ENCODE measurements at regions not wholly inside any gene's neighbourhood (a gene's known extent, or its start where the extent isn't known, plus 50 kb on each side); places are given as distances from the start of the nearest gene placed in this dataset.

- Histone ChIP-seq H3K27ac (ENCODE audit: low read length, poor library complexity, severe bottlenecking) (no peak overlapping the region), H3K4me3 (ENCODE audit: insufficient read depth in 1 of 2, low read depth in 1 of 2, low read length in 2 of 2) (no peak overlapping the region), H2AK5ac (ENCODE audit: low read length, severe bottlenecking) (no peak overlapping the region), H2BK120ac (ENCODE audit: low read depth, low read length) (no peak overlapping the region), H3K4me2 (ENCODE audit: low read length, poor library complexity, severe bottlenecking) (no peak overlapping the region), H3K23ac (ENCODE audit: low read length in 2 of 2) (no peak overlapping the region), H3K18ac (ENCODE audit: low read depth in 1 of 2, low read length in 2 of 2) (no peak overlapping the region), H4K8ac (ENCODE audit: low read length) (no peak overlapping the region), H3K9me3 (ENCODE audit: control insufficient read depth, low read length) (no peaks in the 10 kb centered on the region), H4K91ac (ENCODE audit: low read length) (no peak overlapping the region), H3K79me1 (replicated peaks; ENCODE audit: low read length, poor library complexity, severe bottlenecking) (no peaks in the 10 kb centered on the region), H3K27me3 (ENCODE audit: control insufficient read depth in 1 of 2, insufficient read depth in 1 of 2, low read length in 2 of 2) (peaks cover 0 to 9% of the 10 kb centered on the region in 2 experiments), H2BK5ac (ENCODE audit: low read depth, low read length, poor library complexity, severe bottlenecking) (no peak overlapping the region), H3K14ac (ENCODE audit: low read length in 2 of 2) (no peak overlapping the region), H2BK15ac (ENCODE audit: low read depth, poor library complexity, severe bottlenecking) (no peak overlapping the region), H3K9ac (ENCODE audit: low read length) (no peak overlapping the region), H2BK12ac (ENCODE audit: low read length in 2 of 2) (no peak overlapping the region), H3K4ac (ENCODE audit: low read depth in 1 of 2, low read length in 2 of 2) (no peak overlapping the region), H2AFZ (ENCODE audit: low read depth, low read length) (no peak overlapping the region), H3K36me3 (ENCODE audit: control insufficient read depth in 1 of 2, insufficient read depth in 2 of 2, low read depth in 1 of 2, low read length in 2 of 2) (no peaks in the 10 kb centered on the region), H3K4me1 (ENCODE audit: control insufficient read depth, insufficient read depth, low read depth, low read length) (no peaks in the 10 kb centered on the region)
- DNase-seq = no peak
- 93% methylated on average over 3 of the region's 4 CpGs for WGBS
Observed at GRCh38 chr6:137434640-137435039, 59.6 kb downstream of the OLIG3 start.

DNA sequence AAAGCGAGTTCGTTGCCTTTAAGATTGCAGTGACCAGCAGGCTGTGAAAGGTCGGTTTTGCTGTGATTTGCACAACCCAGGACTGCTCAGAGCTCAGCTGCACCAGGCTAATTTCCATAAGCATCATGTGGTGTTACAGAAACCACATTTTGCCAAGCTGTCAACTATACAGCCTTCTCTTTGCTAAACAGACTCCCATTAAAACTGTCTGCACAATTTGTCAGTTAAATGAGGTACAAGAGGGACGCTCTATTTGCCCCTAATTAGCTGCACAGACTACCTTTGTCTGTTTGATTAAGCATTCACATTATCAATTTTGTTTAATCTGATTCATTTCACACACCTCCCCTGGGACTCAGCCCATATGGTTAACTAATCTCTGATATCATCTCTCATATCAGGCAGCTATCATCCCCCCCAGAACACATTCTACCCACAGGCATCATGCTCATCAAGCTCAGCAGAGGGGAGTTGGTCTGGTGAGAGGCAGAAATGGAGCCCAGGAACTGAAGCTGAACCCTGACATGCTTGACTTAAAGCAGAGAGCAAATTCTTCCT lies 62.1 kb downstream of the OLIG3 start:
- no peak overlapping the region for H3K23ac ChIP-seq (ENCODE audit: low read length in 2 of 2)
- H2BK120ac ChIP-seq (ENCODE audit: low read depth, low read length) = no peak overlapping the region
- peaks cover 0 to 12% of the 10 kb centered on the region in 2 experiments for H3K27me3 ChIP-seq (ENCODE audit: control insufficient read depth in 1 of 2, insufficient read depth in 1 of 2, low read length in 2 of 2)
- H2BK15ac ChIP-seq (ENCODE audit: low read depth, poor library complexity, severe bottlenecking) = no peak overlapping the region
- H2AK5ac ChIP-seq (ENCODE audit: low read length, severe bottlenecking) = no peak overlapping the region
- DNase-seq = no peak
- no peaks in the 10 kb centered on the region for H3K36me3 ChIP-seq (ENCODE audit: control insufficient read depth in 1 of 2, insufficient read depth in 2 of 2, low read depth in 1 of 2, low read length in 2 of 2)
- no peak overlapping the region for H3K4me3 ChIP-seq (ENCODE audit: insufficient read depth in 1 of 2, low read depth in 1 of 2, low read length in 2 of 2)
- no peak overlapping the region for H3K9ac ChIP-seq (ENCODE audit: low read length)
- no peak overlapping the region for H2BK5ac ChIP-seq (ENCODE audit: low read depth, low read length, poor library complexity, severe bottlenecking)
- no peaks in the 10 kb centered on the region for H3K9me3 ChIP-seq (ENCODE audit: control insufficient read depth, low read length)
- H3K14ac ChIP-seq (ENCODE audit: low read length in 2 of 2) = no peak overlapping the region
- no peak overlapping the region for H3K4ac ChIP-seq (ENCODE audit: low read depth in 1 of 2, low read length in 2 of 2)
- no peak overlapping the region for H3K27ac ChIP-seq (ENCODE audit: low read length, poor library complexity, severe bottlenecking)
- H3K79me1 ChIP-seq (replicated peaks; ENCODE audit: low read length, poor library complexity, severe bottlenecking) = no peaks in the 10 kb centered on the region
- H2AFZ ChIP-seq (ENCODE audit: low read depth, low read length) = no peak overlapping the region
- H3K4me1 ChIP-seq (ENCODE audit: control insufficient read depth, insufficient read depth, low read depth, low read length) = no peaks in the 10 kb centered on the region
- H3K18ac ChIP-seq (ENCODE audit: low read depth in 1 of 2, low read length in 2 of 2) = no peak overlapping the region
- no peak overlapping the region for H4K8ac ChIP-seq (ENCODE audit: low read length)
- H3K4me2 ChIP-seq (ENCODE audit: low read length, poor library complexity, severe bottlenecking) = no peak overlapping the region
- H4K91ac ChIP-seq (ENCODE audit: low read length) = no peak overlapping the region
- WGBS = 73% methylated on average over 4 of the region's 4 CpGs
- H2BK12ac ChIP-seq (ENCODE audit: low read length in 2 of 2) = no peak overlapping the region

DNA sequence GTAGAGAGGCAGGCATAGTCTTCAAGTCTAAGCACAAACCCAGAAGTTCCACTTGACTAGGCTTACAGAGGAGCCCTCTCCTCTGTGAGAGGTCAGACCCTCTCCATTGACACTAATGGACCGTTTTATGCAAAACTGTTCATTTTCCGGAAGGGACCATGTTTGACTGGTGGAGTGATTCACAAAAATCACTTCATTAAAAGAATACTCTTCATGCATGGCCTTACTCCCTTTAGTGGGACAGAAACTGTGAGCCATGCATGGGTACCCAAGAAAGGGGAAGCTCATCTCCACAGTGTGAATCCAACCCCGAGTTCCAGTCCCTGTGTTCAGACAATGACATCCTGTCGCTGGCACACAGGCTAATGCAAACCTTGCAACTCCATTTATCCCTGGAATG lies 63.2 kb downstream of the OLIG3 start:
- Histone ChIP-seq H2BK5ac (ENCODE audit: low read depth, low read length, poor library complexity, severe bottlenecking) (no peak overlapping the region), H2BK15ac (ENCODE audit: low read depth, poor library complexity, severe bottlenecking) (no peak overlapping the region), H3K4ac (ENCODE audit: low read depth in 1 of 2, low read length in 2 of 2) (no peak overlapping the region), H3K4me1 (ENCODE audit: control insufficient read depth, insufficient read depth, low read depth, low read length) (no peaks in the 10 kb centered on the region), H3K18ac (ENCODE audit: low read depth in 1 of 2, low read length in 2 of 2) (no peak overlapping the region), H3K36me3 (ENCODE audit: control insufficient read depth in 1 of 2, insufficient read depth in 2 of 2, low read depth in 1 of 2, low read length in 2 of 2) (no peaks in the 10 kb centered on the region), H3K79me1 (replicated peaks; ENCODE audit: low read length, poor library complexity, severe bottlenecking) (no peaks in the 10 kb centered on the region), H3K4me3 (ENCODE audit: insufficient read depth in 1 of 2, low read depth in 1 of 2, low read length in 2 of 2) (no peak overlapping the region), H2BK12ac (ENCODE audit: low read length in 2 of 2) (no peak overlapping the region), H2AK5ac (ENCODE audit: low read length, severe bottlenecking) (no peak overlapping the region), H2BK120ac (ENCODE audit: low read depth, low read length) (no peak overlapping the region), H3K9me3 (ENCODE audit: control insufficient read depth, low read length) (no peaks in the 10 kb centered on the region), H4K8ac (ENCODE audit: low read length) (no peak overlapping the region), H2AFZ (ENCODE audit: low read depth, low read length) (no peak overlapping the region), H3K27ac (ENCODE audit: low read length, poor library complexity, severe bottlenecking) (no peak overlapping the region), H3K4me2 (ENCODE audit: low read length, poor library complexity, severe bottlenecking) (no peak overlapping the region), H3K23ac (ENCODE audit: low read length in 2 of 2) (no peak overlapping the region), H4K91ac (ENCODE audit: low read length) (no peak overlapping the region), H3K27me3 (ENCODE audit: control insufficient read depth in 1 of 2, insufficient read depth in 1 of 2, low read length in 2 of 2) (peaks cover 0 to 12% of the 10 kb centered on the region in 2 experiments), H3K9ac (ENCODE audit: low read length) (no peak overlapping the region), H3K14ac (ENCODE audit: low read length in 2 of 2) (no peak overlapping the region)
- DNase-seq = no peak
- WGBS = 77% methylated on average over 4 of the region's 4 CpGs

DNA sequence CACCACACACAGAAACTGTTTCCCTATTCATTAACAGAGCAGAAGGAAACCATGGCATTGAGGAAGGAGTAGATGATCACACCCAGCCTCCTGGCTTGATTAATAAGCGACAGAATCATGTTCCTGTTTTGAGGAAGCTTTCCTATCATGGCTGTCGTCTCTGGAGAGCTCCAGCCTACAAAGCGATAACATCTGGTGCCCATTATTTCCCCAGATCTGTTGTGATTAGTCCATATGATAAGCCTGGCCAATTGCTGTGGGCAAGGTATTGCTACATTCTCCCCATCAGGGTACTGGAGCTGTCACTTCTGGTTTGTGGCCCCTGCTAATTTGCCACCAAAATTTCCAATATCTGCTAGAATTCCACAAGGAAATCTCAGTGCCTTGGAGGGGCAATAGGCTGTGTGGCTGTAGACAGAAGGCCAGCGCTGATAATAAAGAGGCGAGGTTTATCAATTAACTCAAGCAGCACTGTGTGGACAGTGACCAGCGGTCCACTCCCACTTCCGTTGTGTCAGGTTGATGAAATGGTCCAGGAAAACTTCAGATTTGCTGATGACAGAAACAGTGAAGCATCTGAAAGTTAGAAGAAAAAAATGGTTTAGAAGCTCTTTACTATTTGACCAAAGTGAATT lies 66.4 kb downstream of the OLIG3 start:
- Histone ChIP-seq H2AFZ (ENCODE audit: low read depth, low read length) (no peak overlapping the region), H3K36me3 (ENCODE audit: control insufficient read depth in 1 of 2, insufficient read depth in 2 of 2, low read depth in 1 of 2, low read length in 2 of 2) (no peaks in the 10 kb centered on the region), H4K91ac (ENCODE audit: low read length) (no peak overlapping the region), H3K4me2 (ENCODE audit: low read length, poor library complexity, severe bottlenecking) (no peak overlapping the region), H2BK120ac (ENCODE audit: low read depth, low read length) (no peak overlapping the region), H2BK5ac (ENCODE audit: low read depth, low read length, poor library complexity, severe bottlenecking) (no peak overlapping the region), H2AK5ac (ENCODE audit: low read length, severe bottlenecking) (no peak overlapping the region), H3K18ac (ENCODE audit: low read depth in 1 of 2, low read length in 2 of 2) (no peak overlapping the region), H3K14ac (ENCODE audit: low read length in 2 of 2) (no peak overlapping the region), H3K4me3 (ENCODE audit: insufficient read depth in 1 of 2, low read depth in 1 of 2, low read length in 2 of 2) (no peak overlapping the region), H3K4me1 (ENCODE audit: control insufficient read depth, insufficient read depth, low read depth, low read length) (no peaks in the 10 kb centered on the region), H3K4ac (ENCODE audit: low read depth in 1 of 2, low read length in 2 of 2) (no peak overlapping the region), H3K9me3 (ENCODE audit: control insufficient read depth, low read length) (no peaks in the 10 kb centered on the region), H3K79me1 (replicated peaks; ENCODE audit: low read length, poor library complexity, severe bottlenecking) (no peaks in the 10 kb centered on the region), H2BK12ac (ENCODE audit: low read length in 2 of 2) (no peak overlapping the region), H3K9ac (ENCODE audit: low read length) (no peak overlapping the region), H3K27ac (ENCODE audit: low read length, poor library complexity, severe bottlenecking) (no peak overlapping the region), H3K27me3 (ENCODE audit: control insufficient read depth in 1 of 2, insufficient read depth in 1 of 2, low read length in 2 of 2) (peaks cover 0 to 7% of the 10 kb centered on the region in 2 experiments), H3K23ac (ENCODE audit: low read length in 2 of 2) (no peak overlapping the region), H4K8ac (ENCODE audit: low read length) (no peak overlapping the region), H2BK15ac (ENCODE audit: low read depth, poor library complexity, severe bottlenecking) (no peak overlapping the region)
- no peak for DNase-seq
- 92% methylated on average over 7 of the region's 7 CpGs for WGBS
